ENCODE measurements at regions not wholly inside any gene's neighbourhood (a gene's known extent, or its start where the extent isn't known, plus 50 kb on each side); places are given as distances from the start of the nearest gene placed in this dataset.
"Not testable (repeated sequence)": the region's sequence is repeated elsewhere in the genome, so short reads cannot be mapped to it uniquely, and the experiment has no call there.

- Mint-ChIP-seq H3K4me3 (no peak overlapping the region), H3K4me1 (no peaks in the 10 kb centered on the region), H3K27me3 (no peaks in the 10 kb centered on the region), H3K27ac (no peak overlapping the region), H3K36me3 (no peaks in the 10 kb centered on the region), H3K9me3 (peaks cover 0 to 17% (median 9%) of the 10 kb centered on the region in 11 donors)
- ATAC-seq: no peak
- no peak overlapping the region for H3K4me3 ChIP-seq (ENCODE audit: low read length)
- H3K27me3 ChIP-seq (ENCODE audit: control insufficient read depth in 2 of 2, insufficient read depth in 2 of 2, low read length in 2 of 2): no peaks in the 10 kb centered on the region
- intact Hi-C loops (cut with micrococcal nuclease): no loop called here
- H3K36me3 ChIP-seq (ENCODE audit: control insufficient read depth in 2 of 3, insufficient read depth in 3 of 3, low read length in 3 of 3): no peaks in the 10 kb centered on the region
- POLR2A ChIA-PET: no interaction called here
- no peak overlapping the region for H3K27ac ChIP-seq (ENCODE audit: low read depth, low read length)
- no peak for DNase-seq
- H3K9me3 ChIP-seq (ENCODE audit: control insufficient read depth in 2 of 3, low read length in 3 of 3): no peaks in the 10 kb centered on the region
- CTCF ChIA-PET: no interaction called here
- no peaks in the 10 kb centered on the region for H3K4me1 ChIP-seq (ENCODE audit: control insufficient read depth in 2 of 2, insufficient read depth in 2 of 2, low read length in 2 of 2)
Measured at GRCh38 chr5:8840237-8840636, 705.6 kb downstream of the SEMA5A start.

DNA sequence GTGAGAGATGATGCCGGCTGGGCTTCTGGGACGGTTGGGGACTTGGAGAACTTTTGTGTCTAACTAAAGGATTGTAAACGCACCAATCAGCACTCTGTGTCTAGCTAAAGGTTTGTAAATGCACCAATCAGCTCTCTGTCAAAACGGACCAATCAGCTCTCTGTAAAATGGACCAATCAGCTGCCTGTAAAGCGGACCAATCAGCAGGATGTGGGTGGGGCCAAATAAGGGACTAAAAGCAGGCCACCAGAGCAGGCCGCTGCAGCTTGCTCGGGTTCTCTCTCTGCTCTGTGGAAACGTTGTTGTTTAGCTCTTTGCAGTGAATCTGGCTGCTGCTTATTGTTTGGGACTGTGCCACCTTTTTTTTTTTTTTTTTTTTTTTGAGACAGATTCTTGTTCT is 705.1 kb downstream of the SEMA5A start:
- H3K27me3 Mint-ChIP-seq; H3K4me1 ChIP-seq (ENCODE audit: control insufficient read depth in 2 of 2, insufficient read depth in 2 of 2, low read length in 2 of 2); H3K4me1 Mint-ChIP-seq; ATAC-seq; DNase-seq; H3K36me3 Mint-ChIP-seq; H3K36me3 ChIP-seq (ENCODE audit: control insufficient read depth in 2 of 3, insufficient read depth in 3 of 3, low read length in 3 of 3); H3K27ac ChIP-seq (ENCODE audit: low read depth, low read length); intact Hi-C loops (cut with micrococcal nuclease); CTCF ChIA-PET; H3K4me3 ChIP-seq (ENCODE audit: low read length); H3K4me3 Mint-ChIP-seq; H3K27ac Mint-ChIP-seq; H3K9me3 ChIP-seq (ENCODE audit: control insufficient read depth in 2 of 3, low read length in 3 of 3); H3K27me3 ChIP-seq (ENCODE audit: control insufficient read depth in 2 of 2, insufficient read depth in 2 of 2, low read length in 2 of 2); POLR2A ChIA-PET: not testable (repeated sequence)
- H3K9me3 Mint-ChIP-seq: peaks cover 0 to 17% (median 9%) of the 10 kb centered on the region in 11 donors

DNA sequence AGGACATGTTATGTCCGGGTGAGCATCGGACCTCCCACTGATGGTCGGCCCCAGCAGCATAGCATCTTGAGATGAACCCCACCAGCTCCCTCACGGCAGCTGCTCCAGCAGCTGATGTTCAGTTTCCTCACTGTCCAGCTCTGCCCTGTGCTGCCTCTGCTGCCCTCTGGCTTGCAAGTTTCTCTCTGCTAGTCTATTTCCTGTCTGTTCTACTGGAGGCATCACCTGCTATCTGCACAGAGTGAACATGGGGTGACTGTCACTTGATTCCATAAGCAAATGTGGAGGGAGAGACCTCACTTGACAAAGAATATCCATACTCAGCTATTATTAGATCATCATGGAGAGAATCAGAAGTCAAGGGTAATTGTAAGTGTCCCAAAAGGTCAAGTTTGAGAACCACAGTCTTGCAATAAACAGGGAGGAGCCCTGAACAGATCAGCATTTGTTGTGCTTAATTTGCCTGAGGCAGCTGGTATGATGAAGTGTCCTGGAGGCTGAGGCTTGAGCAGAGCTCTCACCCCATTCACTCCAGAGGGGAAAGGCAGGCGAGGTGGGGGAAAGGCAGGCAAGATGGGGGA is 702.8 kb downstream of the SEMA5A start:
- H3K9me3 ChIP-seq (ENCODE audit: control insufficient read depth in 2 of 3, low read length in 3 of 3): no peaks in the 10 kb centered on the region
- no peak overlapping the region for H3K4me3 ChIP-seq (ENCODE audit: low read length)
- peaks cover 0 to 17% (median 7%) of the 10 kb centered on the region in 11 donors for H3K9me3 Mint-ChIP-seq
- DNase-seq: no peak
- H3K27ac ChIP-seq (ENCODE audit: low read depth, low read length): no peak overlapping the region
- no peak for ATAC-seq
- H3K36me3 ChIP-seq (ENCODE audit: control insufficient read depth in 2 of 3, insufficient read depth in 3 of 3, low read length in 3 of 3): no peaks in the 10 kb centered on the region
- H3K36me3 Mint-ChIP-seq: no peaks in the 10 kb centered on the region
- intact Hi-C loops (cut with micrococcal nuclease): no loop called here
- no peak overlapping the region for H3K27ac Mint-ChIP-seq
- ChIA-PET POLR2A (no interaction called here), CTCF (no interaction called here)
- no peaks in the 10 kb centered on the region for H3K4me1 Mint-ChIP-seq
- no peaks in the 10 kb centered on the region for H3K27me3 ChIP-seq (ENCODE audit: control insufficient read depth in 2 of 2, insufficient read depth in 2 of 2, low read length in 2 of 2)
- no peak overlapping the region for H3K4me3 Mint-ChIP-seq
- H3K4me1 ChIP-seq (ENCODE audit: control insufficient read depth in 2 of 2, insufficient read depth in 2 of 2, low read length in 2 of 2): no peaks in the 10 kb centered on the region
- H3K27me3 Mint-ChIP-seq: no peaks in the 10 kb centered on the region

DNA sequence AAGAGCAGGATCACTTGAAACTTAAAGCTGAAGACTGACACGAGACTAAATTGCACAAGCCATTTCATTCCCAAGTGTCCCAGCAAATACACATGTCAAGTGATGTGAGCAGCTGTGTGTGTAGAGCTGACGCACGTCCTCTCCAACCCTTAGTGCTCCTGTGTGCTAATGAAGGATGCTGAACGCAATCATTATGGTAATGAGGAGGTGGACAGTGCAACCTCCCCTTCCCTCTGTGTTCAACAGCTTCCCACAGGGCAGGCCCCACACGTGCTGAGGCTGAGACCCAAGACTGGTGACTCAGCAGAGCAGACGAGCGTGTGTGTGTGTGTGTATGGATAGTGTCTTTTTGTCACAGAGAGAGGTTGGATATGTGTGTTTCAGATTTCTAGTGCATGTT is 702.1 kb downstream of the SEMA5A start:
- DNase-seq (no peak), ATAC-seq (no peak)
- no peaks in the 10 kb centered on the region for H3K9me3 ChIP-seq (ENCODE audit: control insufficient read depth in 2 of 3, low read length in 3 of 3)
- intact Hi-C loops (cut with micrococcal nuclease): no loop called here
- no peak overlapping the region for H3K4me3 Mint-ChIP-seq
- CTCF ChIA-PET: no interaction called here
- H3K36me3 Mint-ChIP-seq: no peaks in the 10 kb centered on the region
- H3K27me3 Mint-ChIP-seq: no peaks in the 10 kb centered on the region
- no peaks in the 10 kb centered on the region for H3K4me1 Mint-ChIP-seq
- H3K4me3 ChIP-seq (ENCODE audit: low read length): no peak overlapping the region
- no peak overlapping the region for H3K27ac Mint-ChIP-seq
- POLR2A ChIA-PET: no interaction called here
- H3K4me1 ChIP-seq (ENCODE audit: control insufficient read depth in 2 of 2, insufficient read depth in 2 of 2, low read length in 2 of 2): no peaks in the 10 kb centered on the region
- no peaks in the 10 kb centered on the region for H3K27me3 ChIP-seq (ENCODE audit: control insufficient read depth in 2 of 2, insufficient read depth in 2 of 2, low read length in 2 of 2)
- H3K27ac ChIP-seq (ENCODE audit: low read depth, low read length): no peak overlapping the region
- peaks cover 0 to 19% (median 7%) of the 10 kb centered on the region in 11 donors for H3K9me3 Mint-ChIP-seq
- no peaks in the 10 kb centered on the region for H3K36me3 ChIP-seq (ENCODE audit: control insufficient read depth in 2 of 3, insufficient read depth in 3 of 3, low read length in 3 of 3)

GRCh38 chr5:8844206-8844605 is 701.7 kb downstream of the SEMA5A start:
- no peak overlapping the region for H3K27ac ChIP-seq (ENCODE audit: low read depth, low read length)
- Mint-ChIP-seq H3K27ac (no peak overlapping the region), H3K4me1 (no peaks in the 10 kb centered on the region), H3K9me3 (peaks cover 0 to 18% (median 7%) of the 10 kb centered on the region in 11 donors), H3K27me3 (no peaks in the 10 kb centered on the region), H3K36me3 (no peaks in the 10 kb centered on the region), H3K4me3 (no peak overlapping the region)
- no peak for DNase-seq
- no peaks in the 10 kb centered on the region for H3K27me3 ChIP-seq (ENCODE audit: control insufficient read depth in 2 of 2, insufficient read depth in 2 of 2, low read length in 2 of 2)
- intact Hi-C loops (cut with micrococcal nuclease): no loop called here
- no peaks in the 10 kb centered on the region for H3K9me3 ChIP-seq (ENCODE audit: control insufficient read depth in 2 of 3, low read length in 3 of 3)
- ChIA-PET CTCF (no interaction called here), POLR2A (no interaction called here)
- no peak for ATAC-seq
- H3K36me3 ChIP-seq (ENCODE audit: control insufficient read depth in 2 of 3, insufficient read depth in 3 of 3, low read length in 3 of 3): no peaks in the 10 kb centered on the region
- H3K4me3 ChIP-seq (ENCODE audit: low read length): no peak overlapping the region
- H3K4me1 ChIP-seq (ENCODE audit: control insufficient read depth in 2 of 2, insufficient read depth in 2 of 2, low read length in 2 of 2): no peaks in the 10 kb centered on the region

DNA sequence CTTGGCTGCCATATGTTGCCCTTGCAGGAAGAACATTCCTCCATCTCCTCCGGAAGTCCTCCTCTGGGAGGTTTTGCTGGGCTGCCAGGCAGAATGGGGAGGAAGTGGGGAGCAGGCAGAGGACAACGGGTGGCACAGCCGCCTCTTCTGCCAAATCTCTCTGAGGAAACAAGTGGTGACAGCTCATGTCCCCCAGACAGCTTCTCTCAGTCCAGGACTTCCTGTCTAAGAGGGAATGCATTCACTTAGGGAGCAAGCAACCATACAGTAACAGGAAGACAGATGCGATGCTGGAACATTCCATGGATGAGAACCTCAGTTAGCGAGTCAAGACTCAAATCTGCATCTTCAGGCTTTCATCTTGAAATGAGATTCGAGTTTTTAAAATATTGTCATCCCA is 701.0 kb downstream of the SEMA5A start:
- ChIA-PET CTCF (no interaction called here), POLR2A (no interaction called here)
- Mint-ChIP-seq H3K36me3 (no peaks in the 10 kb centered on the region), H3K4me1 (no peaks in the 10 kb centered on the region), H3K4me3 (no peak overlapping the region), H3K27ac (no peak overlapping the region), H3K9me3 (peaks cover 0 to 17% (median 7%) of the 10 kb centered on the region in 11 donors), H3K27me3 (no peaks in the 10 kb centered on the region)
- no peaks in the 10 kb centered on the region for H3K36me3 ChIP-seq (ENCODE audit: control insufficient read depth in 2 of 3, insufficient read depth in 3 of 3, low read length in 3 of 3)
- no peak overlapping the region for H3K27ac ChIP-seq (ENCODE audit: low read depth, low read length)
- H3K9me3 ChIP-seq (ENCODE audit: control insufficient read depth in 2 of 3, low read length in 3 of 3): no peaks in the 10 kb centered on the region
- ATAC-seq (no peak), DNase-seq (no peak)
- H3K4me1 ChIP-seq (ENCODE audit: control insufficient read depth in 2 of 2, insufficient read depth in 2 of 2, low read length in 2 of 2): no peaks in the 10 kb centered on the region
- no peaks in the 10 kb centered on the region for H3K27me3 ChIP-seq (ENCODE audit: control insufficient read depth in 2 of 2, insufficient read depth in 2 of 2, low read length in 2 of 2)
- intact Hi-C loops (cut with micrococcal nuclease): no loop called here
- H3K4me3 ChIP-seq (ENCODE audit: low read length): no peak overlapping the region

- no peak overlapping the region for H3K27ac Mint-ChIP-seq
- no peak for ATAC-seq
- H3K4me1 ChIP-seq (ENCODE audit: control insufficient read depth in 2 of 2, insufficient read depth in 2 of 2, low read length in 2 of 2): no peaks in the 10 kb centered on the region
- H3K9me3 Mint-ChIP-seq: peaks cover 0 to 17% (median 7%) of the 10 kb centered on the region in 11 donors
- H3K9me3 ChIP-seq (ENCODE audit: control insufficient read depth in 2 of 3, low read length in 3 of 3): no peaks in the 10 kb centered on the region
- POLR2A ChIA-PET: no interaction called here
- no peak overlapping the region for H3K4me3 ChIP-seq (ENCODE audit: low read length)
- no peaks in the 10 kb centered on the region for H3K36me3 ChIP-seq (ENCODE audit: control insufficient read depth in 2 of 3, insufficient read depth in 3 of 3, low read length in 3 of 3)
- CTCF ChIA-PET: no interaction called here
- H3K4me1 Mint-ChIP-seq: no peaks in the 10 kb centered on the region
- no peak overlapping the region for H3K4me3 Mint-ChIP-seq
- intact Hi-C loops (cut with micrococcal nuclease): no loop called here
- no peaks in the 10 kb centered on the region for H3K36me3 Mint-ChIP-seq
- H3K27me3 ChIP-seq (ENCODE audit: control insufficient read depth in 2 of 2, insufficient read depth in 2 of 2, low read length in 2 of 2): no peaks in the 10 kb centered on the region
- no peak overlapping the region for H3K27ac ChIP-seq (ENCODE audit: low read depth, low read length)
- DNase-seq: no peak
- no peaks in the 10 kb centered on the region for H3K27me3 Mint-ChIP-seq
Measured at GRCh38 chr5:8845296-8845695, 700.6 kb downstream of the SEMA5A start.
